Activated T-cell treated with anti-CD3 and anti-CD28 coated beads, Interleukin-2, amount 50 U/mL, for 1 hour (primary cell): ENCODE measurements at regions not wholly inside any gene's neighbourhood (a gene's known extent, or its start where the extent isn't known, plus 50 kb on each side); places are given as distances from the start of the nearest gene placed in this dataset.
"Not testable (repeated sequence)": the region's sequence is repeated elsewhere in the genome, so short reads cannot be mapped to it uniquely, and the experiment has no call there.

Source experiments
- DNase-seq: peaks from one replicate; pipeline ENCODE4 v3.0.0-alpha.2; 2020

- no peak for DNase-seq
Observed at GRCh38 chr10:70991140-70992124, 103.1 kb upstream of the PCBD1 start.

- DNase-seq: no peak
Observed at GRCh38 chr10:70992436-70992835, 104.1 kb upstream of the PCBD1 start.

DNA sequence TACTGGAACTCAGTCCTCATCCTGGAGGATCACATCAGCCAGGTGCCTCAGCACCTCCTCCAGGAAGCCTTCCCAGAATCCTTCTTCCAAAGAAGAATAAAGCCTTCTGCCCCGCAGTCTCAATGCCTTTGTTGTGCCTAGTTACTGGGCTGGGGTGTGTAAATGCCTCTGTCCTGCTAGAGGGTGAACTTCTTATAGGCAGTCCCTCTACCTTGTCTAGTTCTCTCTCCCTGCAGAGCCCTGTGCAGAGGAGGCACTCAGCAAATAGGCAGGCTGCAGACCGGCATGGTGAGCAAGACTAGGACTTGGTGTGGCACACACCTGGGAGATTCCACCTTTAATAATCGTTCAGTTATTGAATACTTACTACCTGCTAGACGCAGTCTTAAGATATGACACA, 104.7 kb upstream of the PCBD1 start:
- DNase-seq: no peak

- no peak for DNase-seq
Observed at GRCh38 chr10:70996549-70996948, 108.2 kb upstream of the PCBD1 start.

DNA sequence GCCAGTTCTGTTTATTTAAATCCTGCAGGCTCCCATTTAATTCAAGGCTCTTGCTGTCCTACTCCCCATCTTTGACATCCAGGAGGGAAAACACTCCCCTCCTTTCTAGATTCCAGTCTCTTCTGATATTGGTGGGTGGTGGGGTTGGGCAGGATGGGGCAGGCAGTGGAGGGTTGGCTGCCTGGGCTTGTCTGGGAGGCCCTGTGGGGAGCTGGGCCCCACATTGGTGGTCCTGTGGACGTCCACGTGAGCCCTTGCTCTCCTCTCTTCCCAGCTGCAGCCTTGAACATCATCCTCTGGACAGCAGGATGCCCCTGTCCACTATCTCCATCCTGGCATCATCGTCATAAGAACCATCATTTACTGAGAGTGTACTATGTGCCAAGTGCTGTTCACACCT, 108.9 kb upstream of the PCBD1 start:
- no peak for DNase-seq

GRCh38 chr10:70998086-70998485, 109.7 kb upstream of the PCBD1 start:
- DNase-seq: no peak

GRCh38 chr10:71001470-71001869, 113.1 kb upstream of the PCBD1 start:
- no peak for DNase-seq

DNA sequence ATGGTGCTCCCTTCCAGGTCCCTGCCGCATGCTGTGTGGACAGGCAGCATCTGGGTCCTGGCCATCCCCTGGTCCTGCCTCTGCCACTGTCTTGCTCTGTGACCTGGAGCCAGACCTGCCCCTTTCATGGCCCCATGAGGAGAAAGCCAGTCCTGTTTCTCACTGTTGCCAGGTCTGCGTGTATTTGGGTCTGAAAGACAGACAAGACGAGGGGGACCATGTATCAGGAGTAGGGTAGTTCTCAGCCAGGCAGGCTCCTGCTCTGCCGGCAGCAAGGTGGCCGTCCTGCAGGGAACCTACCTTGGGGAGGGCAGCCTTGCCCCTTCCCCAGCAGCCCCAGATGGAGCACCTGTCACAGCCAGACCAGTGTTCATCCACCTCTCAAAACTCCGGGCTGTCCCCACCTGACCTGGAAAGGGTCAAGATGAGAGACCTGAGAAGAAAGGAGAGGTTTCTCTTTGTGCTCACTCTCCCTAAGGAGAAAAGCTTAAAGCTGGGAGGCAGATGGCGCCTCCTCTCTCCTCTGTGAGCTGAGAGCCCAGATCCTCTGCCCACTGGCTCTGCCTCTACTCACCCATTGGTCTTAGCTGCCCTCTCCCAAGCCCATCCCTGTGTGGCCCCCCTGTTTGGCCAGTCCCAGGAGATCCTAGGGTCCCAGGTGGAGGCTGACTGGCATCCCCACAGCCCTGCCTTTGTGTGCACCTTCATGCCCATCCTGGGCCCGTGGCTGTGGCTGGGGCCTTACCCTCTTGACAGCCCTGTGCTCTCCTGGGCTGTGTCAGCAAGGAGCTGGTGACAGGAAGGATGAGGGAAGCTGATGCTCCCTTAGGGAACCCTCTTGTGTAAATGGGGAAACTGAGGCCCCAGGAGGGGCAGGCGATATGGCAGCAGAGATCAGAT, 116.1 kb upstream of the PCBD1 start:
- no peak for DNase-seq

GRCh38 chr10:71005337-71006305, 117.3 kb upstream of the PCBD1 start:
- DNase-seq: no peak

DNA sequence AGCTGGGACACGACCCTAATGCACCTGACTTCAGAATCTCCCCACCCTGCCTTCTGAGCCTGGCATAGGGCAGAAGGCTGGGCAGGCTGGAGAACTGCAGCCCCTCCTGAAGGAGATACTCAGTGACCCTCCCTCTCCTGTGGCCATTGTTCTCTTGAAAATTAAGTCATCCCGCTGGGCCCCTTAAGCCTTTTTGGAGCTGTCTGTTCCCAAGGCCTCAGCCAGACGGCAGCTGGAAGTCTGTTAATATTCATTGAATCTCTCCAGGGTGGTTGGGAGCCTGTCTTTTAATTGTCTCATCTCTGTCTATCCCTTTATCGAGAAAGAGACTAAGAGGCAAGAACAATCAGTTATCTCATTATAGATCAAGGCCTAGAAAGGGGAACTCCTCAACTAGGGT, 118.1 kb upstream of the PCBD1 start:
- DNase-seq: no peak

GRCh38 chr10:71007516-71007915, 119.2 kb upstream of the PCBD1 start:
- no peak for DNase-seq

DNA sequence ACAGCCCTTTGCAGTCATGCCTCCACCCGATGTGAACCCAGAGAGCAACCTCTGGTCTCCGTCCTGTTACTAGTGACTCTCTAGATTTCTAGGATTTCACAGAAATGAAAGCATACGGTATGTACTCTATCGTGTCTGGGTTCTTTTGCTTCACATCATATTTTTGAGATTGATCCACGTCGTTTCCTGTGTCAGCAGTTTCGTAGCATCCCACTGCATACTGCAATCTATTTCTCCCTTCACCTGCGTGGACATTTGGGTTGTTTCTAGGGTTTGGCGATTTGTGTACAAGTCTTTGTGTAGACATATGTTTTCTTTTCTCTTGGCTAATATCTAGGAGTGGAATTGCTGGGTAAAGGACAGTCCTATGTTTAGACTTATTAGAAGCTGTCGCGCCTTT, 119.8 kb upstream of the PCBD1 start:
- DNase-seq: no peak

DNA sequence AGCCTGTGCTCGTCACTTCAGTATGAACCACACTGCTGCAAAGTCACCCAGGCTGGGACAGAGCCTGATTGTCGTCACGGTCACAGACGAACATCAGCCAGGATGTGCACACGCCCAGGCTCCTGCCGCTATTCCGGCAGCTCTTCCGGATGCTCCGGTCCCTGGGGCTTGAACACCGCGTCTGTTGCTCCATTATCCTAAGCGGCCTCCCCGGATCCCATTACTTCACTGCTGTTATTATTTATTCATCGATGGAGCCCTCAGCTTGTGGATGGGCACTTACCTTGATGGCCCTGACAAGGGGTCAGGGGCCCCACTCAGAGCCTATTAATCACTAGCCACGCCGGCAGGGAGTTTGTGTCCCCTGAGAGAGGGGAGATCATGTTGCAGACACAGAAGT, 120.8 kb upstream of the PCBD1 start:
- no peak for DNase-seq

- DNase-seq: no peak
Observed at GRCh38 chr10:71010730-71011129, 122.4 kb upstream of the PCBD1 start.

DNA sequence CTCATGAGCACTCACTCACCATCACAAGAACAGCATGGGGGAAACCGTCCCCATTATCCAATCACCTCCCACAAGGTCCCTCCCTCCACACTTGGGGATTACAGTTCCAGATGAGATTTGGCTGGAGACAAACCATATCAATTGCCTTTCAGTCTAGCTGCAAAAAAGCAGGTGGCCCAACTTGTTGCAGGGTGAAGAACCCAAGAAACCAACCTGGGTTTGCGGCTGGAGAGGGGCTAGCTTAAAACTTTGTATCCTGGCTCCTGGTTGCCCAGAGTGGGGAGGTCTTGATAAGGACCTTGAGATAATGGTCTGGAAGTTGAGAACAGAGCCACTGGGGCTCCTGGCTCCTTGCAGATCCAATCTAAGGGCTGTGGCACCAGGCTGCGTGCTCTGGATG, 122.8 kb upstream of the PCBD1 start:
- no peak for DNase-seq

DNA sequence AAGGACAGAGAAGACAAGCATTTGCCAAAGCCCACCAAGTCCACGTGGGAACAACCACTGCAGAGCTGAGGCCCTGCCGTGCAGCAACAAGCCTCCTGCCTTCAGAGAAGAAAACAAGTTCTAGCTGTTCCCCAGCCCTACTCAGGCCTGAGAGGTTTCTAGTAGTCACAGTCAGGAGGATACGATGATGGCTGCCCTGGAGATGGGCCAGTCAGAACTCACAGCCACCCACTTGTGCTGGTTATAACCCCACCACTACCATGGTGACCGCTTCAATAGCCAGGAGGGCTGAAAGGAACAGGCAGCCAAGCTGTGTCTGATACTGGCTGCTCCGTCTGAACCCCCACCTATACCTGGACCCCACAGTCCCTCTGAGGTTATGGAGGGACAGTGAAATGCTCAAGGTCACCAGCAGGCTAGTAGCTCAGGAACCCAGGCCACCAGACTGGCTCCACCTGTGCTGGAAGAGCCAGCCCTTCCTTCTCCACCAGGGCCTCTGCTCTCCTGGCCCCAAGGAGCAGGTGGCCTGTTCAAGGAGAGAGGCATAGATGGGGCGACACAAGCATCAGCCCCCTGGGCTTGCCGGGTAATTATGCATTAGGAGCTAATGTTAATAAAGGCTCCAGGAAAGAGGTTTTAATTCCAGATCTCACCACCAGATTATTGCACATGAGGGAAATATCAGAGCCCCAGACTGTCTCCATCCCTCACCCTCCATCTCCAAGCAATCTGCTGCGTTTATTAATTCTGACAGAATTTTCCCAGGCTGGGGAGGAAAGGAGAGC, 125.8 kb upstream of the PCBD1 start:
- DNase-seq: no peak

DNA sequence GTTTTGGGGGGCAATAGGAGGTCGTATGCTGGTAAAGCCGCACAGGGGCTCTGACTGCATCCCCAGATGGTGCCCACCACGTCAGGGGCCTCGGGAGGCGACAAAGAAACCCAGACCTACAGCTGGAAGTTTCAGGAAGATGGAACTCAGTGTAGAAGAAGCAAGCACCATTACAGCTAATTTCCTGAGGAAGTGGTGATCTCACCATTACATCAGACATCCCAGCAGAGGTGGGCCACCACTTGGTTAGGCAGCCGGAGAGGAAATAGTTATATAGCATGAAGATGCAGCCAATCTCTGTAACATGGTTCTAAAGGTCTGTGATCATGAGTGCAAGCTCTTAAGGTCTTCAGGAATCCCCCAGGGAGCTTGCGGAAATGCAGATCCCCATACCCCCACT, 127.3 kb upstream of the PCBD1 start:
- DNase-seq: no peak

GRCh38 chr10:71020061-71020460, 131.7 kb upstream of the PCBD1 start:
- DNase-seq: not testable (repeated sequence)

DNA sequence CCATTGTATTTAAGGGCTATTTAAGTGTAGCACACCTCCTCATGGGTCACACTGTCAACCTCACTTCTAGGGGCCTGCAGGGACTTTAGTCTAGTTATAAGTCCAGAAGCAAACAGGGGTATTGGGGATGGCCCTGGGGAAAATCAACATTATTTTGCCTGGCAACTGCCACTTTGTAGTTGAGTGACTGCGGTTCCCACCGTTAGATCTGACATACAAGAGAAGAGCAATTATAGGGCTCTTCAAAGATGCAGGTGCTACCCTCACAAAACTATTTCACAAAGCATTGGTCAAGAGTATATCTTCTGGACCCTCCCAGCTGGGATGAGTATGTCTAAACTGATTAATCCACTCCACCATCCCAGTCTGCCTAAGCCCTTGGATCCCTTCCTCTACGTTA, 133.0 kb upstream of the PCBD1 start:
- DNase-seq: no peak

GRCh38 chr10:71023704-71024283, 135.4 kb upstream of the PCBD1 start:
- DNase-seq: no peak

DNA sequence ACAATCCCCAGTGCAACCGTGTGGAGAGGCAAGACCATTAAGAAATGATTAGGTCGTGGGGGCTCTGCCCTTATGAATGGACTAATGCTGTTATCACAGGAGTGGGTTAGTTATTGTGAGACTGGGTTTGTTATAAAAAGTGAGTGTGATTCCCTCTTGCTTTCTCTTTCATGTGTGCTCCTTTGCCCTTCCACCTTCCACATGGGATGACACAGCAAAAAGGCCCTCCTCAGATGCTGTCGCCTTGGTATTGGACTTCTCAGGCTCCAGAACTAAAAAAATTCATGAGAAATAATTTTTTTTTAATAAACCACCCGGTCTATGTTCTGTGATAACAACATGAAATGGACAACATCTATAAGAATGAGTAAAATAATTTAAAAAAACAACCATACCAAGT, 136.1 kb upstream of the PCBD1 start:
- DNase-seq: no peak
